ENCODE measurements at regions not wholly inside any gene's neighbourhood (a gene's known extent, or its start where the extent isn't known, plus 50 kb on each side); places are given as distances from the start of the nearest gene placed in this dataset.

DNA sequence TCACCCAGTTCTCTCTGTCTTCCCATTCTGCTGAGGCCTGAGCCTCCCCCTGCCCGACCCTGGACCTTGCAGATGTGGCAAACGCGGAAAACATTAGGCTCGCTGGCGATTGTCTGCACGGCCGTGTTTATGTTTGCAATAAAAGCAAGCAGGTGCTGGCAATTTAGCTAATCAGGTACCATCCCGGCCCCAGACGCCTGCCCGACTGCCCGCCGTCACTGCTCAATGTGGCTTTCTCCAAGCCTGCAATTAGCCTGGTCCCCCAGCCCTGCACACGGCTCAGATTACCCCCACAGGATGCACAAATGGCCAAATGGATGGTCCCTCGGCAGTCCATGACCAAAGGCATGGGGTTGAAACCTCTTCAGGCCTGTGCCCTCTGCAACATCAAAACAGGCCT is 259.7 kb downstream of the MN1 start:
- H3K4me1 ChIP-seq: no peaks in the 10 kb centered on the region
- no peak for DNase-seq
- H3K27me3 ChIP-seq: peaks cover 0 to 5% (median 4%) of the 10 kb centered on the region in 3 donors
- no peak overlapping the region for H3K4me3 ChIP-seq
- intact Hi-C loops (cut with DNase I; ENCODE audit: low total_unique reads): no loop called here
- H3K27ac ChIP-seq: no peak overlapping the region
- H3K9me3 ChIP-seq: no peaks in the 10 kb centered on the region
- TF ChIP-seq POLR2AphosphoS5 (IDR thresholded peaks at IDR 0.05): no peak
- no peak for TF ChIP-seq POLR2A (IDR thresholded peaks at IDR 0.05)
- TF ChIP-seq EP300 (IDR thresholded peaks at IDR 0.05): no peak
- TF ChIP-seq CTCF (IDR thresholded peaks at IDR 0.05): no peak
- WGBS, 5 donors: 75 to 88% (median 76%) methylated on average over 14 of the region's 14 CpGs
- H3K36me3 ChIP-seq: no peaks in the 10 kb centered on the region

DNA sequence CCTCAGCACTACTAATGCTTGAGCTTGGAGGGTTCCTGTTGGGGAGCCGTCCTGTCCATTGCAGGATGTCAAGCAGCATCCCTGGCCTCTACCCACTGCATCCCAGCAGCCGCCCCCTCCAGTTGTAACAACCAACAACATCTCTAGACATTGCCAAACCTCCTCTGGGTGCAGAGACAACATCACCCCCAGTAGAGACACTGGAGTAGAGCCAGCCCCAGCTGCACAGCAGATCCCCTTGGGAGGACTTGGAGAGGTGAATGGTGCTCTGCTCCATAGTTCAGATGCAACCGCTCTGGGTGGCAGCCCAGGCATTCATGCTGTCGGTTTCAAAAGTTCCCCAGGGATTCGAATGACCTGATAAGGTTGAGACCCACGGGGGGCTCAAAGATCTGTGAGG is 259.0 kb downstream of the MN1 start:
- H3K36me3 ChIP-seq: no peaks in the 10 kb centered on the region
- no peak overlapping the region for H3K4me3 ChIP-seq
- no peak for DNase-seq
- 72 to 91% (median 82%) methylated on average over 6 of the region's 6 CpGs for WGBS, 5 donors
- H3K27me3 ChIP-seq: peaks cover 0 to 5% (median 4%) of the 10 kb centered on the region in 3 donors
- no peaks in the 10 kb centered on the region for H3K9me3 ChIP-seq
- no peak for TF ChIP-seq POLR2AphosphoS5 (IDR thresholded peaks at IDR 0.05)
- no peak for TF ChIP-seq EP300 (IDR thresholded peaks at IDR 0.05)
- TF ChIP-seq POLR2A (IDR thresholded peaks at IDR 0.05): no peak
- TF ChIP-seq CTCF (IDR thresholded peaks at IDR 0.05): no peak
- H3K4me1 ChIP-seq: no peaks in the 10 kb centered on the region
- intact Hi-C loops (cut with DNase I; ENCODE audit: low total_unique reads): no loop called here
- H3K27ac ChIP-seq: no peak overlapping the region

GRCh38 chr22:27543460-27543859 is 258.1 kb downstream of the MN1 start:
- no peaks in the 10 kb centered on the region for H3K4me1 ChIP-seq
- TF ChIP-seq CTCF (IDR thresholded peaks at IDR 0.05) (no peak), EP300 (IDR thresholded peaks at IDR 0.05) (no peak), POLR2AphosphoS5 (IDR thresholded peaks at IDR 0.05) (no peak), POLR2A (IDR thresholded peaks at IDR 0.05) (no peak)
- H3K36me3 ChIP-seq: no peaks in the 10 kb centered on the region
- no peak for DNase-seq
- H3K9me3 ChIP-seq: no peaks in the 10 kb centered on the region
- no peak overlapping the region for H3K4me3 ChIP-seq
- WGBS, 5 donors: 72 to 91% (median 83%) methylated on average over 2 of the region's 2 CpGs
- no peak overlapping the region for H3K27ac ChIP-seq
- intact Hi-C loops (cut with DNase I; ENCODE audit: low total_unique reads): no loop called here
- peaks cover 0 to 4% (median 2%) of the 10 kb centered on the region in 3 donors for H3K27me3 ChIP-seq

- H3K36me3 ChIP-seq: no peaks in the 10 kb centered on the region
- no peak for TF ChIP-seq CTCF (IDR thresholded peaks at IDR 0.05)
- no peak for TF ChIP-seq POLR2AphosphoS5 (IDR thresholded peaks at IDR 0.05)
- TF ChIP-seq POLR2A (IDR thresholded peaks at IDR 0.05): no peak
- no peak for TF ChIP-seq EP300 (IDR thresholded peaks at IDR 0.05)
- no peaks in the 10 kb centered on the region for H3K4me1 ChIP-seq
- no peaks in the 10 kb centered on the region for H3K9me3 ChIP-seq
- no peak overlapping the region for H3K4me3 ChIP-seq
- H3K27ac ChIP-seq: no peak overlapping the region
- DNase-seq: no peak
- intact Hi-C loops (cut with DNase I; ENCODE audit: low total_unique reads): no loop called here
- 67 to 75% (median 73%) methylated on average over 7 of the region's 7 CpGs for WGBS, 5 donors
- H3K27me3 ChIP-seq: peaks cover 0 to 4% (median 0%) of the 10 kb centered on the region in 3 donors
Measured at GRCh38 chr22:27545085-27545484, 256.5 kb downstream of the MN1 start.

Data from stomach (tissue), 8 donors.